ENCODE measurements at regions not wholly inside any gene's neighbourhood (a gene's known extent, or its start where the extent isn't known, plus 50 kb on each side); places are given as distances from the start of the nearest gene placed in this dataset.

DNA sequence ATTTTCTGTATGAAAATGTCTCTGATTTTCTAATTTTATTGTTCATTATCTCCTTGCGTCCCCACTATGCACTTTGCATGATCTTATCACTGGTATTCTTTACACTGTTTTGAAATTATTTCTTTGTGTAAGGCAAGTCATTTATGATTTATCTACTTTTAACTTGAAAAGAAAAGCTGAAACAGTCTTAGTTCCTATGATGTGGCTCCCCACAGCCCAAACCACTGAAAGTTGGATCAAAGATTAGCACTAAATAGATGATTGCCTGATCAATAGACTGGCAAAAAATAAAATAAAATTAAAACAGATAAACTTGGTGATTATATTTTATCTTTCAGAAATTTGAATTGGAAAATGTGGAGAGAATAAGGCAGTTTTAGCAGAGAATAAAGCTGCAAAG lies 1101.9 kb downstream of the PCDH9 start:
- intact Hi-C loops (cut with DNase I): no loop called here
- H3K4me3 ChIP-seq: no peak overlapping the region
- WGBS: 94% methylated on average over 1 of the region's 1 CpG

DNA sequence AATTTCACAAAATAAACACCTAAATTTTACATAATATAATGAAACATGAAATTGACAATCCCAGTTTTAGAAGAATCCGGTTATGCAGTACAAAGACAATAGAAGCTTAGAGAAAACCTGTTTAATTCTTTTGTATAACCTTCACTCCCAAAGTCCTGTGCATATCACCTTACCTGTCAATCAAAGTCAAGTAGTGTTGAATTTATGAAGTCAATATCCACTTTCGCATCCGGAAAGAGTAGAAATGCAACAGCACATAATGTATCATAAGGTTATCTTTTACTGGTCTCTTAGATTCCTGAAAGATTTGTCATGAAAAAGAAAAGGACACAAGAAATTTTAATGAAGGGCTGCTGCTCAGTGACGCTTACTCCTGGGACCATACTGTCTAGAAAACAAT lies 1112.6 kb downstream of the PCDH9 start:
- H3K4me1 ChIP-seq: no peaks in the 10 kb centered on the region
- H3K4me3 ChIP-seq: no peak overlapping the region
- H3K27ac ChIP-seq (replicated peaks in 1 of 4): no peak overlapping the region
- DNase-seq (ENCODE audit: extremely low spot score): no peak
- no peaks in the 10 kb centered on the region for H3K9me3 ChIP-seq
- intact Hi-C loops (cut with DNase I): no loop called here
- TF ChIP-seq EP300 (IDR thresholded peaks at IDR 0.05): no peak
- TF ChIP-seq POLR2AphosphoS5 (IDR thresholded peaks at IDR 0.05): no peak
- TF ChIP-seq, protein P1, sequence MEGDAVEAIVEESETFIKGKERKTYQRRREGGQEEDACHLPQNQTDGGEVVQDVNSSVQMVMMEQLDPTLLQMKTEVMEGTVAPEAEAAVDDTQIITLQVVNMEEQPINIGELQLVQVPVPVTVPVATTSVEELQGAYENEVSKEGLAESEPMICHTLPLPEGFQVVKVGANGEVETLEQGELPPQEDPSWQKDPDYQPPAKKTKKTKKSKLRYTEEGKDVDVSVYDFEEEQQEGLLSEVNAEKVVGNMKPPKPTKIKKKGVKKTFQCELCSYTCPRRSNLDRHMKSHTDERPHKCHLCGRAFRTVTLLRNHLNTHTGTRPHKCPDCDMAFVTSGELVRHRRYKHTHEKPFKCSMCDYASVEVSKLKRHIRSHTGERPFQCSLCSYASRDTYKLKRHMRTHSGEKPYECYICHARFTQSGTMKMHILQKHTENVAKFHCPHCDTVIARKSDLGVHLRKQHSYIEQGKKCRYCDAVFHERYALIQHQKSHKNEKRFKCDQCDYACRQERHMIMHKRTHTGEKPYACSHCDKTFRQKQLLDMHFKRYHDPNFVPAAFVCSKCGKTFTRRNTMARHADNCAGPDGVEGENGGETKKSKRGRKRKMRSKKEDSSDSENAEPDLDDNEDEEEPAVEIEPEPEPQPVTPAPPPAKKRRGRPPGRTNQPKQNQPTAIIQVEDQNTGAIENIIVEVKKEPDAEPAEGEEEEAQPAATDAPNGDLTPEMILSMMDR (IDR thresholded peaks at IDR 0.05): no peak
- 93% methylated on average over 4 of the region's 4 CpGs for WGBS
- no peaks in the 10 kb centered on the region for H3K27me3 ChIP-seq
- no peaks in the 10 kb centered on the region for H3K36me3 ChIP-seq

More for the DNA sequence above, 1101.9 kb downstream of the PCDH9 start:
- Histone ChIP-seq H3K9me3 (no peaks in the 10 kb centered on the region), H3K27me3 (no peaks in the 10 kb centered on the region), H3K27ac (replicated peaks in 1 of 4) (no peak overlapping the region), H3K36me3 (no peaks in the 10 kb centered on the region), H3K4me1 (no peaks in the 10 kb centered on the region)
- DNase-seq (ENCODE audit: extremely low spot score): no peak
- TF ChIP-seq POLR2AphosphoS5 (IDR thresholded peaks at IDR 0.05) (no peak), EP300 (IDR thresholded peaks at IDR 0.05) (no peak), POLR2A (IDR thresholded peaks at IDR 0.05; ENCODE audit: low read depth) (no peak)
- TF ChIP-seq, protein P1 (IDR thresholded peaks at IDR 0.05): no peak

DNA sequence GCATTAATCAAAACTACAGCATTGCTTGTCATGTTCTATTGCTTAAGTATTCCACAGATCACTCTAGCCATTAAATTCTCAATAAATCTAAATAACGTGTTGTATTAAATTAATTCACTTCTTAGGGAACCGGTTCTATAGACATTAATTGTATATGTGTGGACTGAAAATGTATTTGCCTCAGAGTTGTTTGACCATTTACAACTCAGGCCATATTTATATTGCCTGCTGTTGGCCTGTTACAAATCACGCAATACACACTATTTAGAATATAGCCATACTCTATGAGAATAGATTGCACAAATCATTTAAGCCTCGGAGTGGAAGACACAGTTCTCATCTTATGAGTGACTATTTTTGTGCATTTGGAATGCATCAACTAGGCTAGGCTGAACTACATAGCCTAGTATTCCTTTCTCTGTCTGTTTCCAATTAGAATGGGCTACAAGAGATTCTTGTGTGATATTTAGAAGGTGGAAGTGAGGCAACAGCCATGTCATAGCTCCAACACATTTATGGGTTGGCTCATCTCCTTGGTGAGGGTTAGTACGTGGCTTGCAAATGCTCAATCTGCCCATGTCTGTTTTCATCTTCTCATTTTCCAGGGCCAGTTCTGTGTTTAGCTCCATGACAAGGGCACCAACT lies 1116.1 kb downstream of the PCDH9 start:
- 76% methylated on average over 5 of the region's 5 CpGs for WGBS
- no peak for TF ChIP-seq EP300 (IDR thresholded peaks at IDR 0.05)
- TF ChIP-seq, protein P1 (IDR thresholded peaks at IDR 0.05): no peak
- TF ChIP-seq POLR2AphosphoS5 (IDR thresholded peaks at IDR 0.05): no peak
- TF ChIP-seq POLR2A (IDR thresholded peaks at IDR 0.05; ENCODE audit: low read depth): no peak
- intact Hi-C loops (cut with DNase I): no loop called here

DNA sequence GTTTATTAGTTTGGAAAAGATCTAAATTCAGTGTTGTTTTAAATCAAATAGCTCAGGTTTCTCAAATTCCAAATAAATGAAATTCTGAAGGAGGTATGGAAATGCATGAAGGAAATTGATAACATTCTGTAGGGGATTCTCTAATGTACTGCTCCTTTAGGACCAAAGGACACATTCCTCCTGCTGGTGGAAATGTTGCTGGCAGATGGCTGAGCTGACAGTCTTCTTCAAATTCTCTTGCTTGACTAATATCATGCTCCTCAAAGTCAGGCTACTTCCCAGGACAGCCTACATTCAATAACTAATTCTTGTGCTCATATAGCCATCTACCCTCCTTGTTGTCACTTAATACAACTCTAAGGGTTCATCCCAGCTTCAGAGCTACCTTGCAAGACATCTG lies 1118.5 kb downstream of the PCDH9 start:
- Histone ChIP-seq H3K36me3 (no peaks in the 10 kb centered on the region), H3K4me1 (no peaks in the 10 kb centered on the region), H3K27me3 (no peaks in the 10 kb centered on the region), H3K9me3 (no peaks in the 10 kb centered on the region), H3K27ac (replicated peaks in 1 of 4) (no peak overlapping the region), H3K4me3 (no peak overlapping the region)
- DNase-seq (ENCODE audit: extremely low spot score): no peak
- intact Hi-C loops (cut with DNase I): no loop called here
- TF ChIP-seq, protein P1 (IDR thresholded peaks at IDR 0.05): no peak
- no peak for TF ChIP-seq EP300 (IDR thresholded peaks at IDR 0.05)
- no peak for TF ChIP-seq POLR2AphosphoS5 (IDR thresholded peaks at IDR 0.05)
- TF ChIP-seq POLR2A (IDR thresholded peaks at IDR 0.05; ENCODE audit: low read depth): no peak

More for the DNA sequence above, 1116.1 kb downstream of the PCDH9 start:
- no peaks in the 10 kb centered on the region for H3K27me3 ChIP-seq
- H3K36me3 ChIP-seq: no peaks in the 10 kb centered on the region
- no peak for DNase-seq (ENCODE audit: extremely low spot score)
- no peak overlapping the region for H3K4me3 ChIP-seq
- no peak overlapping the region for H3K27ac ChIP-seq (replicated peaks in 1 of 4)
- H3K9me3 ChIP-seq: no peaks in the 10 kb centered on the region
- no peaks in the 10 kb centered on the region for H3K4me1 ChIP-seq

DNA sequence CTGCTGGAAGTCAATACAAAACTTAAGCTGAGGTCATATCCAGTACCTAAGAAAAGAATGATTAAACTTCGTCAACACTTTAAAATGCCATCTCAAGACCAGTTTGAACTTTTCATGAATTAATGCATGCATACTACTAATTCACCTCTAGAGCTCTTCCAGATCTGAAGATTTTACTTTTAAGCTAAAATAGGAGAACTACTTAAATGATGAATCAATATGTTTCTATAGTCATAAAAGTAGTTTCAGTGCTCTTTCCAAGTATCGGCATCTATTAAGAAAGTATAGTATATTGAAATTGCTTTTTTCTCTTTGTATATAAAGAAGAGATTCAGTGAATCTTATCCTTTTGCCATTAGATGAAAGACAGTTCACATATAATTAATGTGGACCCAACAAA lies 1123.9 kb downstream of the PCDH9 start:
- 97% methylated on average over 2 of the region's 2 CpGs for WGBS
- Histone ChIP-seq H3K36me3 (no peaks in the 10 kb centered on the region), H3K4me1 (no peaks in the 10 kb centered on the region), H3K9me3 (no peaks in the 10 kb centered on the region), H3K4me3 (no peak overlapping the region), H3K27me3 (no peaks in the 10 kb centered on the region), H3K27ac (replicated peaks in 1 of 4) (no peak overlapping the region)
- DNase-seq (ENCODE audit: extremely low spot score): no peak
- TF ChIP-seq EP300 (IDR thresholded peaks at IDR 0.05): no peak
- intact Hi-C loops (cut with DNase I): no loop called here

Data from esophagus muscularis mucosa (tissue), 4 donors.